ENCODE measurements at regions not wholly inside any gene's neighbourhood (a gene's known extent, or its start where the extent isn't known, plus 50 kb on each side); places are given as distances from the start of the nearest gene placed in this dataset.

GRCh38 chrX:144295921-144296320, 412.1 kb downstream of the UBE2NL start:
- H3K9me3 Mint-ChIP-seq, result peaks cover 53 to 64% of the 10 kb centered on the region in 2 experiments

More at GRCh38 chrX:144295921-144296320, 412.1 kb downstream of the UBE2NL start:
- Histone ChIP-seq H4K91ac (ENCODE audit: insufficient read length, low read depth, low read length) (no peak overlapping the region), H3K27me3 (ENCODE audit: insufficient read depth, low read length) (no peaks in the 10 kb centered on the region; the same call in 1 of the 2 replicates), H3K56ac (ENCODE audit: insufficient read length, low read depth, low read length) (no peak overlapping the region), H3K9me3 (ENCODE audit: control insufficient read depth, low read depth, low read length) (peaks cover 35% of the 10 kb centered on the region), H3K14ac (ENCODE audit: insufficient read depth, low read length) (no peak overlapping the region), H3K27ac (ENCODE audit: insufficient read length, low read depth, low read length) (no peak overlapping the region), H4K5ac (ENCODE audit: insufficient read length, low read depth, low read length) (no peak overlapping the region), H2BK20ac (ENCODE audit: low read depth, low read length, poor library complexity, severe bottlenecking) (no peak overlapping the region), H3K4ac (ENCODE audit: low read depth, low read length) (no peak overlapping the region), H3K23ac (ENCODE audit: insufficient read length, low read depth, low read length) (no peak overlapping the region), H3T11ph (ENCODE audit: low read length) (no peak overlapping the region), H2BK15ac (ENCODE audit: low read depth, low read length) (no peak overlapping the region), H3K9ac (ENCODE audit: extremely low read depth, insufficient read length, low read length) (no peak overlapping the region), H2AFZ (ENCODE audit: low read length) (no peak overlapping the region), H2BK12ac (ENCODE audit: insufficient read length, low read depth, low read length) (no peak overlapping the region), H4K8ac (replicated peaks; ENCODE audit: insufficient read length, low read depth, low read length) (no peak overlapping the region), H3K23me2 (ENCODE audit: insufficient read length, low read depth, low read length, poor library complexity, severe bottlenecking) (no peaks in the 10 kb centered on the region), H3K18ac (ENCODE audit: insufficient read length, low read depth, low read length) (no peak overlapping the region), H2AK5ac (ENCODE audit: insufficient read length, low read length) (no peak overlapping the region), H3K79me2 (ENCODE audit: insufficient read depth, low read length) (no peaks in the 10 kb centered on the region), H3K4me2 (ENCODE audit: insufficient read depth, insufficient read length, low read length) (no peak overlapping the region), H3K79me1 (ENCODE audit: insufficient read depth, low read depth, low read length, poor library complexity, severe bottlenecking) (no peaks in the 10 kb centered on the region), H4K20me1 (ENCODE audit: control insufficient read depth, insufficient read depth, insufficient read length) (no peaks in the 10 kb centered on the region), H3K4me1 (ENCODE audit: insufficient read depth, low read length) (no peaks in the 10 kb centered on the region), H2BK120ac (ENCODE audit: low read depth, low read length, poor library complexity, severe bottlenecking) (no peak overlapping the region), H2BK5ac (ENCODE audit: insufficient read length, low read length) (no peak overlapping the region)
- no CpG with 5 or more reads among the region's 1 CpG for WGBS (ENCODE audit: extremely low coverage, insufficient read length, low lambda C conversion rate)
- Mint-ChIP-seq H3K4me3 (no peak overlapping the region), H3K4me1 (no peaks in the 10 kb centered on the region), H3K36me3 (ENCODE audit: insufficient read depth in 1 of 3, low read depth in 3 of 3) (peaks cover 0 to 2% (median 0%) of the 10 kb centered on the region in 3 experiments; a peak in 3 of 7 replicates), H3K27ac (no peak overlapping the region), H3K27me3 (ENCODE audit: low read depth) (no peaks in the 10 kb centered on the region)
- TF ChIP-seq, protein P1, sequence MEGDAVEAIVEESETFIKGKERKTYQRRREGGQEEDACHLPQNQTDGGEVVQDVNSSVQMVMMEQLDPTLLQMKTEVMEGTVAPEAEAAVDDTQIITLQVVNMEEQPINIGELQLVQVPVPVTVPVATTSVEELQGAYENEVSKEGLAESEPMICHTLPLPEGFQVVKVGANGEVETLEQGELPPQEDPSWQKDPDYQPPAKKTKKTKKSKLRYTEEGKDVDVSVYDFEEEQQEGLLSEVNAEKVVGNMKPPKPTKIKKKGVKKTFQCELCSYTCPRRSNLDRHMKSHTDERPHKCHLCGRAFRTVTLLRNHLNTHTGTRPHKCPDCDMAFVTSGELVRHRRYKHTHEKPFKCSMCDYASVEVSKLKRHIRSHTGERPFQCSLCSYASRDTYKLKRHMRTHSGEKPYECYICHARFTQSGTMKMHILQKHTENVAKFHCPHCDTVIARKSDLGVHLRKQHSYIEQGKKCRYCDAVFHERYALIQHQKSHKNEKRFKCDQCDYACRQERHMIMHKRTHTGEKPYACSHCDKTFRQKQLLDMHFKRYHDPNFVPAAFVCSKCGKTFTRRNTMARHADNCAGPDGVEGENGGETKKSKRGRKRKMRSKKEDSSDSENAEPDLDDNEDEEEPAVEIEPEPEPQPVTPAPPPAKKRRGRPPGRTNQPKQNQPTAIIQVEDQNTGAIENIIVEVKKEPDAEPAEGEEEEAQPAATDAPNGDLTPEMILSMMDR (conservative IDR thresholded peaks at IDR 0.05), result no peak
- no peak for DNase-seq

Measured in H9 (cell line).